Activated T-cell treated with anti-CD3 and anti-CD28 coated beads, Interleukin-2, amount 50 U/mL, for 1 hour (primary cell): ENCODE measurements at regions not wholly inside any gene's neighbourhood (a gene's known extent, or its start where the extent isn't known, plus 50 kb on each side); places are given as distances from the start of the nearest gene placed in this dataset.
A peak's percentile ranks its signal among the peaks of the same experiment; 100 is the strongest.

Experiments used
- DNase-seq: peaks from one replicate; pipeline ENCODE4 v3.0.0-alpha.2; 2020

DNA sequence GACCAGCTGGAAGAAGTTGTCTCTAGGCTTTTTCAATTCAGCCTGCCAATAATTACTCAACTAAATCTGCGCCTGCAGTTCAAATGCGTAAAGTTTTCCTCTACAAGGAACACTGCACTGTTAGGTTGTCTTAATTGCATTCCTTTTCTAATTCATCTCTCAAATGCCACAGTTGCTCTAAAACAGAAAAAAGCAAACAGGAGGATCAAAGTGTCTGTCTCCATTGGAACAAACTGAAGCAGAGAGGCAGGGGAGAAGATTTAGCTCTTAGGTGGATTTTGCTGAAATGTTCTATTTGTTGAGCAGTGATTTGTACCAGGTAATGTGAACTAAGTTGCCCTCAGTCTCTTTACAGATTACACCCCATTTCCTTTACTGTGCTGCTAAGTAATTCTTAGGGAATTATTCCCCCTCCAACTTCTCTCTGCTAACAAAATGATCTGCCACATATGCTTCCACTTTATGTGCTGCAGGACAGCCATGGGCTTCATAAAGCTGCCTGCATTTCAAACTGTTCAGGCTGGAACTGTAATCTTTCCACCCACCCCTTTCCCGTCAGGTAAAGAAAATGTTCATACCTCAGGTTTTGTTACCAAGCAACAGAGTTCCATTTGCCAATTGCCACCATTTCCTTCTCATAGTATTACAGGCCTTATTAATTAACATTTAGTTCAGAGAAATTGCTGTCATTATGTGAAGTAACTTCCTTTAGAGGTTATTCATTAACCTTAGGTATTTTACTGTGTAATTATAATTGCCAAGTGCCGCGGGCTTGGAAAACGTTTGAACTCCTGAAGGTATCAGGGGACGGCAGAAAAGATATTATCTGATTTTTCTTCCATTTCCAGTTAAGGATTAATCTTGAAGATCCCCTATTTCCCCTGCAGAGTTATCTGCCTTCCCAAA is 149.3 kb downstream of the SPRY1 start:
- DNase-seq: no peak

DNA sequence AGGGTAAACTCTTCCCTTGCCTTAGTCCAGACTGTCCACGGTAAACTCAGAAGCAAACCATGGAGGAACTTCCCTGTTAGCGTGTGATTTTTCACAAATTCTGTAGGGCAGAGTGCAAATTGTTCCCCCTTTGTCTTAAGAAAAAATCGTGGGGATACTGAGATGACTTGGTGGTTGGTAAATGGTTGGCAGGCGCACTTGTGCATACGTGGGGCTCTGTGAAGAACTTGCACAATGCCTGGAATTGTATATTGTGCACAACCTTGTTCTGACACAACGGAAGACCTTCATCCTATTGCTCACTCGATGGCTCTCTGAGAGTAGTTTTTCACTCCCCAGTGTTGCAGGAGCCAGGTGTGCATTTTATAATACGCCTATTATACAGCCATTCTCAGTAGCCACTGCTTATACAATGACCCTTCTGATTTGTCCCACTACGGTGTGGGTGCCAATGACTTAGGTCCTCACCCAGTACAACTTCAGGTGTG is 150.0 kb downstream of the SPRY1 start:
- DNase-seq: no peak

DNA sequence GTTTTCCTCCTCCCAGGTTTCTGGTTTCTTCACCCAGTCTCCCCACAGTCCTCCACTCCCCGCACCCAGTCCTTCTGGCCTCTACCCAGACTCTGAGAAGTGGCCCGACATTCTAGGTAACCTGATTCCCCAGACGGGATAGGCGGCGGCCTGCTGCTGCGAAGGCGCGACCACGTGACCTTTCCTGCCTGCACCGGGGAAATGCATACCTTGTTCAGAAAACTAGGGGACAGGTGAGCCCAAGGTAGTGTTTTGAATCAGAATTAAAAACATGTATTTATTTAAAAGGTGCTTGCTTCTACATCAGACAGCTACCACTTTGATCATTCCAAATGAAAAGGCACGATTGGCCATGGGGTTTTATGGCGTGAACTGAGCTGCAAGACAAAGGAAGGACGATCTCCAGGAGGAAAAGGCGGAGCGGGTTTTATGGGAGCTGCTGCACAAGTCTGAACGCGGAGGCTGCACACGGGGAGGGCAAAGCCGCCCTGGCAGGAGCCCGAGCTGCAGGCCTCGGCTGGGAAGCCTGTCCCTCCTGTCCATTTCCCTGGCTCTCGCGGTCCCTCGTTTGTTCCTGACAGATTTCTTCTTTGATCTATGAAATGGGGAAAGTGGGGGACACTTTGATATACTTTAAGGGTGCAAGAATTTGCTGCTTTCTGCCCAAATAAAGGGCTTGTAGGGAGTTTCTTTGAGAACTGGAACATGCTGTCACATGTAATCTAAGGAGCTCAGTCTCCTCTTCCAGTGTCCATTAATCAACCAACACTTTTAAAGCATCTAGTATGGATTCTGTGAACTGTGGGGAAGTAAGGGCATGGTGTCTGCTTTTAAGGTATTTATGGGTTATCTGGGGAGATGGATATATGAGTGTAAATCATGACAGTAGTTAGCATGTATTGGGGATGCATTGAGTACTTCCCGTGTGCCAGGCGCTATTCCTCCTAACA is 150.9 kb downstream of the SPRY1 start:
- no peak for DNase-seq

DNA sequence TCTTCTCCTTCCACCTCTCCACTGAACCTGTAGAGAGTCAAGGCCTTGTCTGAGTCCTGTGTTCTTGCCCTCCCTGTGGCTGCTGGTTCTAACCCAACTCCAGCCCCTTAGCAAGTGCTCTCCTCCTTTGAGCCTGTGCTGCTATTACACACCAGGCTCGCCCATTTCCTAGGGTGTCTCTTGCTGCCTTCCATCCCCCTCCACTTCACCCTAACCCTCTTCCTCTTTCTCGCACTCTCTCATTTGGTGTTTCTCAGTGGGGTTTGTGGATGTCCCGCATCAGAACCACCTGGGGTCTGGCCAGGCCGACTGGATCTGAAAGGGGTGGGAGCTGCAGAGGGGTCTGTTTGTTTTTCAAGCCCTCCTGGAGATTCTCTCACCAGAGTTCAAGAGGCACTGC is 156.7 kb downstream of the SPRY1 start:
- no peak for DNase-seq

DNA sequence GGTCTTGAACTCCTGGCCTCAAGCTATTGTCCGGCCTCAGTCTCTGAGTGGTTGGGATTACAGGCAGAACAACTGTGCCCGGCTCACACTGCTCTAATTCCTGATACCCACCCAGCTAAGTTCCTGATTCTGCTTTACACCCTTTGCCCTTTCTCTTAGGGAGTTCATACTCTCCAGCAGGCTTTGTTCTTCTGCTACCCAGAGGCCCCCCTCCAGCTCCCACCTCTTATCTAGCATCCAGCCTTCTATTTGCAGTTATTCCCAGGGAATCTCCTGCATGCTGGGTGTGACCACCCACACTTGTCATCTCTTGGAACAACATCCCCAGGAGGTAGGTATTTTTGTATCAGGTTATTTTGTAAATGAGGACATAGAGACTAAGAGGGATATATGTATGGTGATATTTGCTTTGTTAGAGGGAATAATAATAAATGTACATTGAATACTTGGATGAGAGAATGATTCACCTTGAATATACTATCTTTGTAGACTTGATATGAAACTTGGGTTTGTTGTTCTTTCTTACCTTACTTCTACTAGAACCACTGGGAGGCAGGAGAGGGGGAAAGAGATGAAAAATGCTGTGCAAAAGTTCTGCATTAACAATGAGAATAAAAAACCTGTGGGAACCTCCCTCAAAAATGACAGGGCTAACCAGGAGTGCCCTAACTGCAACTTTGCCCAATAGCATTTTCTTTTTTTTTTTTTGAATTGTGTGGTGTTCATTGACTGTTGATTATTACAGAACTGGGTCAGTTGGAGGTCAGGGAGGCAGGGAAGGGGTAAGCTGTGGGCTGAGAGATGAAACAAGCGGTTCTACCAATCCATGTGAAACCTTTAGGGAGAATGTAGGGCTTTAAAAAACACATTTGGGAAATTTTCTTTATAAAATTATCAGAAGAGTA is 157.4 kb downstream of the SPRY1 start:
- DNase-seq: no peak

DNA sequence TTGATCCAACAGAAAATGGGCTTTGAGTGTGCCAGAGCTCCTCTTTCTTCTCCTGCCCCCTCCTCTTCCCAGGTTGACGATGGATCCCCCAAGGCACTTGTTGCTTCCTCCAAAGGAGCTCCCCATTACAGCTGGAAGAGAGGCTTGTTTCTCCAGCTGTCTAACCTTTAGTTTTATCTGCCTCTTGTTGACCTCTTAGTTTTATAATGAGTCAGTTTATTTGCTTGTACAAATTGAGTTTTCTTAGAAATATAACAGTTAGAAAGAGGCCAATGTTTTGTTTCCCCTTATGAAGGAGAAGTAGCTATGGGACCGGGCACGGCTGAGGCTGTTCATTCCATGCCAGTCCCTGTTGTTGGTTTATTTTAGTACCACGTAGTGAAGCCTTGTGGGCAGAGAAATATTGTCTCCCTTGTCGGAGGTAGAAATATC is 158.2 kb downstream of the SPRY1 start:
- no peak for DNase-seq

DNA sequence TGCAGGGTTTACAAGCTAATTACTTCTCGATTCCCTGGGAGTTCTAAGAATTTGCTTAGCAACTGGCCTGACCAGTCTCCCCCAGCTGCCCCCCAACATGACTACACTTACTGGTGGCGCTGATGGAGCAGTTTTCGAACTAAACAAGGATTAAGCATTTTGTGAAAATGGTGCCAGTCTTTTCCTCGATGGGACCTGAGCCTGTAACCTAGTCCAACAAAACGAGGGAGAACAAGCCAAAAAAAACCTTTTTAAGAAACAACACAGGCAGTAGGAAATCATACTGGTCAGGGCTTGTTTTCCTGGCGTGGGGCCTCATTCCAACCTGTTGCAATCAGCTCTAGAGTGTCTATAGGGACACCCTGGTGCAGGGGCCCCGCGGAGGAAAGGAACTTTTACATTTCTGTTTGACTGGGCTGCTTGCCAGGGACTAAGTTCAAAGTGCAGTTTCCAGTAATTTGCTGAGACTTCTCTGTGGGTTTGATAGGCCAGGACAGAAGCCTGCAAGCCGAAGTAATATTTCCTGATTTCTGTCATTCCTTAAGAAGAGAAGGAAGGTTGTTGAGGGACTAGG is 158.7 kb downstream of the SPRY1 start:
- no peak for DNase-seq

DNA sequence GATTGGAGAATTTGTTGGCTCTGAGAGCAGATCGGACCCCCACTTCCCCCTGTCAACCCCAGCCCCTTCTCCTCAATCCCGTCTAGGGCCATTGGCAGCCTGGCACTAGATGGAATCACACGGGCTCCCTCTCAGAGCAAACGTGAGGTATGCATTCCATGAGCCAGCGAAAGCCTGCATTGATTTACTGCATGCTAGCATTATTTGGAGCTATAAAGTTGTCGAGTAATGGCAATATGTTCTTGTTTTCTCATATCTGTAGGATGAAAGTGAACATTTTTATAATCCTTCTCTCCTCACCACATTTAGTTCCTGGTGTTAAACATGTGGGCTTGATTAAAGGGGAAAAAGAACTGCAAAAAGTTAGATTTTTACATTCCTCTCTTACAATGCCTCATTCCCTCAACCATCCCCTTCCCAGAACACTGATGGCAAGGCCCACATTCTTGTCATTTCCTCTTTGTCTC is 159.2 kb downstream of the SPRY1 start:
- no peak for DNase-seq

DNA sequence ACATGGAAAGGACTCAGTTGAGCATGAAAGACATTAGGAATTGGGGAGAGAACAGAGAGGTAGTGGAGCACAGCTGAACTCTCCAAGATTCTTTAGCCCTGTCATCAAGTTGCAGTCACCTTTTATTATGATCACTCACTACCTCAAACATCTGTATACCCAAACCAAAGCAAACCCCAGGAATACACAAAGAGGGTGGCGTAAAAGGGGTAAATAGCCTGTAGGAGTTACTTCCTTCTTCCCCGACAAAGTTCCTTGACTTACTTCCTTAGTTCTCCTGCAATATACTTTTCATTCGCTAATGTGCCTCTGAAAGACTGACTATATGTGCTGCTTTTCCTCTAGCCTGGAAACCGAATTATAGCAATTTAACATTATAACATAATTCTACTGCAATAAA is 159.9 kb downstream of the SPRY1 start:
- no peak for DNase-seq

DNA sequence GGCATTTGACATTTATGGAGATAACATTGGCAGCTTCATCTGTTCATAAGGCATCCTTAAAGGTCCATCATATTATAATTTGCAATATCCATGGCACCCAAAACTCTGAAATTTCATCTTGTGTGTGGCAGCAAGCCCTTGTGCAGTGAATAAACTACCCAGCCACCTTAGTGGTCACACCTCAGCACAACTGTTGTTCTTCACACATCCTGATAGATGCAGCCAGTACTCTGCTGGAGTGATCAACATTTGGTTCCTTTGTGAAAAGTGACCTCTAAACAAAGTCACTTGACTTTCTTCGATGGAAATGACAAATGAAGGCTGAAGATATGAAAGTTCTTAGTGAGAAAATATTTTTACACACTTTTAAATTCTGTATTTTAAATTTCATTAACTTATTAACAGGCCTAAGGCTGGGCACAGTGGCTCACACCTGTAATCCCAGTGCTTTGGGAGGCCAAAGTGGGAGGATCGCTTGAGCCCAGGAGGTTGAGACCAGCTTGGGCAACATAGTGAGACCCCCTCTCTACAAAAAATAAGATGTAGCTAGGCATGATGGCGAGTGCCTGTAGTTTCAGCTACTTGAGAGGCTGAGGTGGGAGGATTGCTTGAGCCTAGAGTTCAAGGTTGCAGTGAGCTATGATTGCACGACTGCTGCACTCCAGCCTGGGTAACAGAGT is 161.4 kb downstream of the SPRY1 start:
- no peak for DNase-seq

DNA sequence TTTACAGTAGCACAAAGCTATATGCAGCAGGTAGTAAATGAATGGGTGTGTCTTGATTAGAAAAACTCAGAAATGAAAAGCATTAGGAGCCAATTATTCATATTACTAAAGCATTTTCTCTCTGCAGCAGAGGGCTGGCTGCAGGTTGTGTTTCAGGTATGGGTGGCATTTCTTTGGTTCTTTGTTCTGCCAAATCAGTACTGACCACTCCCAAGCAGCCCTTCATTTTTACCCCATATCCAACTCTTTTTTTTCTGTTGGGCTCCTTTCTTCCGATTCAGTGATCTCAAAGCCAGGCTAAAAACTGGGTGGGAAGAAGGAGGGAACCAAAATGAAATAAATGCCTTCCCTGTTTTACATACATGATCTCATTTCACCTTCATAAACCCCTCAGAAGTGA is 162.3 kb downstream of the SPRY1 start:
- DNase-seq: no peak

DNA sequence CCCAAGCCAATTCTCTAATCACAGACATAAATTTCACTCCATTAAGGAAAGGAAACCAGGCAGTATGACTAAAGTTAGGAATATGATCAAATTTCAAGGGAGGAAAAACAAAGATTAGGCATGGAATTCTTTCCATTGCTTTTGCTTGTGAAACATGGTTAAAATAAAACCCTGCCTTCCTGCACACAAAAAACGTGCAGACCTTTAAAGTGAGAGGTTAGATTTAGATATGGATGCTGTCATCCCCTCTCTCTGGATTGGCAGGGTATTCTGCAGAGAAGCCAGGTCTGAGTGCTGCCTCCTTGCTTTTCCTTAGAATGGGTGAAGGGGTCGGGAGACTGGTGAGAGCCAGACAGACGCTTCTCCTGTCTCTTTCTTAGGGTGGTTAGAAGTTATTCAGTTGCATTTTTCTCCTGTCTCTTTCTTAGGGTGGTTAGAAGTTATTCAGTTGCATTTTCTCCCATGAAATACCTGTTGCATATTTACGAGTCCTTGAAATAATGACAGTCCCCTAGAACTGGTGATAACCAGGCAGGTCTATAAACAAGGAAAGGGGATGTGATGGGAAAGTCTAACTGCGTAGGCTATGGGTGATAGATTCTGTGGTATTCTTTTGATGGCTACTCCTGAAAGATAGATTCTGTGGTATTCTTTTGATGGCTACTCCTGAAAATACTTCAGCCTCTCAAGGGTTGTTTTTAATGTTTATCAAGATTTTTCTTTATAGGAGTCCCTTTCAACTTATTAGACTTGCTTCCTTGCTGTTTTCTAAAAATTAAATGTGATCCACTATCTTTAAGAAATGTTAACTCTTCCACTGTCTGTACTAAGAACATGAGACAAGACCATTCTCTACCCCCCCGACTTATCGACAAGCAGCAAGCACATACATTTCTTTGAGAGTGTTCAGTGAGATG is 163.6 kb downstream of the SPRY1 start:
- DNase-seq: no peak

DNA sequence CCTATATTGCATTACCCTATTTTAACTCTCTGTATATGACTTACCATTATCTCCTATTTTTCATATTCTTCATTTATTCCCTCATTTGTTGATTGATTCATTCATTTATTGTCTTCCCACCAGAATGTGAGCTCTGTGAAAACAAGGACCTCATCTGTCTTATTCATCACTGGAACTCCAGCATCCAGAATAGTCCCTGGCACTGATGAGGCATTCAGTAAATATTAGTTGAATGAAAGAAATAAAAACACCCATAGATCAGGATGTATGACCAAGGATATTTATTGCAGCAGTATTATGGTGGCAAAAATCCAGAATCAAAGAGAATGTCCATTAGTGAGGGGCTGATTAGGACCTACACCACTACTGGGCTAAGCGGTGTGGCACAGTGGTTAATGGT is 164.9 kb downstream of the SPRY1 start:
- DNase-seq: no peak

DNA sequence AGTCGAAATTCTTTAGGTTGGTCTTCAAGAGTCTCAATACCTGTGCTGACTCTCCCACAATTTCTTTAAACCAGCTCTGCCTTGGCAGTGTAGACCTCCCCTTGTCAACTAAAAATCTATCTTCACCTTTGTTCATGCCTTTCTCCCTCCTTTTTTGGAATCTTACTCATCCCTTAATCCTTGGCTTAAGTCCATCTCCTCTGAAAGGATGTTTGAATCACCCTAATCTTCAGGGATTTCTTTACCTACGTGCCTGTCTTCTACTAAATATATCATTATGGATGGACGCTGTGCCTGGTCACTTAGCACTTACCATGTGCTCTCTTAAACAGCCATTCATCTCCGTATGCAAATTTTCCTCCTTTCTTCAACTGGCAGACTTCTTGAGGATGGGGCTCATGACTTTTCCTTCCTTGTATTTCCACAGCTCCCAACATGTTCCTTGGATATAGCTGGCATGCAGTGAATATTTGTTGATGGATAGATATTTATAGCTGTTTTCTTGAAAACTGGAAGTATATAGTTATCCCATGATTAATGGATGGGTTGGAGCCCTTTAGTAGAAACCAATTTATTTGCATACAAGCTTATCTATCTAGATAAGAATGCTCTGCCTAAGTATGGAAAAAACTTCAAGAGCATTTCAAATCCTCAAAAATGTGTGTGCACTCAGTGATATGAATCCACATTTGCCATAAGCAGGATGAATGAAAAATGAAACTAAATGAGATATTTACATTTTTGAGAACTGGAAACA is 166.6 kb downstream of the SPRY1 start:
- DNase-seq: no peak

DNA sequence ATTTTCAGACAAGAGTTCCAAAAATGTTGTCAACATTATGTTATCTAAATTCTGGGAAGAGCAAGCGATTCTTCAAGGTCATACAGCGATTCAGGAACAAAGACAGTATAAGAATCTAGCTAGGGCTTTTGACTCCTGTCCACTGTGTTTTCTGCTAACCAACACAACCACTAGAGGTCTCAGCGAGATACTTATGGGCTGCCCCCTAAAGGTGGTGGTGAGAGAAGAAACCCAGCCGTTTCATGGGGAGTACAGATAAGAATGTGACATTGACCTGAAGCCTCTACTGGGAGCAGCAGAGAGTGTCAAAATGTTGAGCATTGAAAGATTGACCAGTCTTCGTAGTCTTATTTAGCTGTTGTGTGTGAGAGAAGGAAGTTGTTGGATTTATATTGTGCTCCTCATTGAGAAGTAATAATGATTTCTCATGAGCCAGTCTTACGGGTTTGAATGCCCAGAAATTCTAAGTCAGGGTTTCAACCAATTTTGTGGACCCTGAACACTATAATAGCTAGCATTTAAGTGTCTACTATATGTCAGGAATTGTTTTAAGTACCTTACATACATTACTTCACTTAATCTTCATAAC is 168.3 kb downstream of the SPRY1 start:
- peak; percentile 21 for DNase-seq

DNA sequence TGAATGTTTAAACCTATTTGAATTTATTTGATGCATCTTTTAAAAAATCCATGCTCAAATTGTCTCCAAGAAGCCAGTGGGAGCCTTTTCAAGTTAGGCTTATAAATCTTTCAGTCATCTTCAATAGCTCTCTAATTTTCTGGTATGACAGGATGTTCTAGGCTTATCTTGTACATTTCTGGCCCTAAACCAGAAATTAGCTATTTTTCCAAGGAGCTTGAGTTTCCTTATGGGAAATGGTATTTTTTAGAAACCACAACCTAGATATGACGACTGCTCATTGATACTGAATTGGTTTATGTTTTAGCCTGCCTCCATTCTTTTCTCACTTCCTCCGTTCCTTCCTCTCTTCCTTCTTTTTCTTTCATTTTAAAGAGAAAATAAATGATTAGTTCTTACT is 172.3 kb downstream of the SPRY1 start:
- DNase-seq: no peak

DNA sequence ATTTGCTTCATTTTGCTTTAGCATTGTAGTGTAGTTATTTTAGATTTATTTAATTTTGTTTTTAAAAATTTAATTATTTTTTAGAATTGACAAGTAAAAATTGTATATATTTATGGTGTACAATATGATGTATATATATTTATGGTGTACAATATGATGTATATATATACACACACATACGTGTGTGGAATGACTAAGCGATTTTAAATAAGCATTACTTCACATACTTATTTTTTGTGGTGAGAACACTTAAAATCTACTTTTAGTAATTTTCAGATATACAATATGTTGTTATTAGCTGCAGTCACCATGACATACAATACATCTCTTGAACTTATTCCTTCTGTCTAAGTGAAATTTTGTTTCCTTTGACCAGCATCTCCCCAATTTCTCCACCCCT is 172.9 kb downstream of the SPRY1 start:
- no peak for DNase-seq

DNA sequence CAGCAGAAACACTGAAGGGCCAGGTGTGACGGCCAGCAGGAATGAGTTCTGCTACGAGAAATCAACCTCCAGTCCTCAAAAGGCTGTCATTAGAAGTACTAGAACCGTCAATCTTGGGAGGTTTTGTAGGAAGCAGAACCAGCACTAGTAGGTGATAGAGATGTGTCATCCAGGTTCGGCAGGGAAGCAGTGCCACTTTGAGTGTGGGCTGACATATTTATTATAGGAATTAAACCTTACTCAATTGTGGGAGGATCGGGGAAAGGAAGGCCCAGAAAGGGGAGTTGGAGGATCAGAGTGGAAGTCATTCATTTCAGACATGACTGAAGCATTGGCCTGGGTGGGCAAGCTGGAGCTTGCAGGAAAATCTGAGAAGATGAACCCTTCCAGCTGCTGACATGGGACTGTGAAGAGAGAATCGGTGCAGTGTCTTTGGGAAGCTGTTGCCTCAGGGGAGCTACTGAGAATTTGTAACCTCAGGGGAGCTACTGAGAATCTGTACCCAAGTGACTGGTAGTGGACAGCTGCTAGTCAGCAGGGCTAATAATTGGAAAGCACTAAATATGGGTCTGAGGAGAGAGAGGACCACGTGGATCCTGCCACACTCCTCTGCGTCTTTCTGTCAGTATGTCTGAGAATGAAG is 177.4 kb downstream of the SPRY1 start:
- no peak for DNase-seq

DNA sequence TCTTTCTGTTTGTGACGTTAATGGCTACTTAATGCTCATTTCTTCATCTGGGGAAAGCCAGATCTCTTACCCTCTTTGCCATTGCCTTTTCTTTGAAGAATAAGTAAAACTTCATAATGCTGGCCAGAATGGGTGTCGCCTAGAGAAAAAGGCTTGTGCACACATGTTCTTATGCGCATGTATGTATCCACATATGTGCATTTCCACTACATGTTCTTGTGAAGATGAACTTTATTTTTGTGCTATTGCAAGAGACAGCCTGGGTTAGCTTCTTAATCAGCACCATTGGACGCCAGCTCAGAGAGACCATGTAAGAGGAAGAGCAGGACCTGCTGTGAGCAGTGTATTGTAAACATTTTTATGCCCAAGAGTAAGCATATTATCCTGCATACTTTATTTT is 178.7 kb downstream of the SPRY1 start:
- DNase-seq: no peak
